Activated B cell treated with CpG ODN at 0.5 μM for 24 hours (primary cell): ENCODE measurements at regions not wholly inside any gene's neighbourhood (a gene's known extent, or its start where the extent isn't known, plus 50 kb on each side); places are given as distances from the start of the nearest gene placed in this dataset.
A peak's percentile ranks its signal among the peaks of the same experiment; 100 is the strongest.
"Not testable (repeated sequence)": the region's sequence is repeated elsewhere in the genome, so short reads cannot be mapped to it uniquely, and the experiment has no call there.

ENCODE experiments used
- ATAC-seq: fragments of 200-7000 bp; cut with Tn5 transposase; one replicate; pipeline ENCODE4 v1.10.0; 2021; ENCODE audit warnings: low read depth, mild to moderate bottlenecking, moderate library complexity
- CTCF ChIA-PET: fragments of 350-600 bp; sonication (Branson Sonifier 250); formaldehyde crosslinking; loops from one replicate; lab custom pipeline; 2021; ENCODE audit warnings: antibody characterized with exemption; lab: Charles Lee
- POLR2A ChIA-PET: fragments of 350-600 bp; sonication (Branson Sonifier 250); formaldehyde crosslinking; loops from one replicate; lab custom pipeline; 2021; ENCODE audit warnings: antibody characterized with exemption; lab: Charles Lee
- DNase-seq: peaks from one replicate; pipeline ENCODE4 v3.0.0; 2022
- H3K27ac Mint-ChIP-seq: one replicate; pipeline ENCODE4 v1.8.0; 2020; ENCODE audit warnings: mixed read lengths
- H3K27me3 Mint-ChIP-seq: one replicate; pipeline ENCODE4 v1.8.0; 2021; ENCODE audit warnings: mixed read lengths
- H3K36me3 Mint-ChIP-seq: one replicate; pipeline ENCODE4 v1.8.0; 2021; ENCODE audit warnings: low read depth, mixed read lengths
- H3K4me1 Mint-ChIP-seq: one replicate; pipeline ENCODE4 v1.8.0; 2021; ENCODE audit warnings: mixed read lengths
- H3K4me3 Mint-ChIP-seq: one replicate; pipeline ENCODE4 v1.8.0; 2020; ENCODE audit warnings: mild to moderate bottlenecking, mixed read lengths
- H3K9me3 Mint-ChIP-seq: one replicate; pipeline ENCODE4 v1.8.0; 2020; ENCODE audit warnings: mixed read lengths
- intact Hi-C: fragments of 100-400 bp; cut with micrococcal nuclease; formaldehyde crosslinking; loops from one replicate; pipeline ENCODE4 v1.15.1; 2024
- TF ChIP-seq, protein P1 (sequence below): fragments of 200-600 bp; IDR thresholded peaks from one replicate; pipeline ENCODE4 v1.8.0; 2022; ENCODE audit warnings: antibody characterized with exemption, mild to moderate bottlenecking

DNA sequence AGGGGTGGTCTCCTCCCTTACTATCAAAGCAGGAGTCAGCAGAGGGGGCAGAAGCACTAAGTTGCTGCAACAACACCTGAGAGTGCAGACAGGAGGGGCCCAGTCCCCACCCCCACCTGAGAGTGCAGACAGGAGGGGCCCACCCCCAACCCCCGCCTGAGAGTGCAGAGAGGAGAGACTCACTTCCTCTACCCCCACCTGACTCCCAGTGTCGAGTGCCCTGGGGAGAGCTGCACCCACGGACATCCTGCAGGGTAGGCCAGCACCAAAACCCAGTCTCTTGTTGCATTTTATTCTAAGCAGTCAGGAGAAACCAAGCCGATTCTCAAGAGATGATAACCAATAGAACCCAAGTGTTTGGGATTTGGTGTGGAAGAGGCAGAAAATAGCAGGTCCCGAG, 78.4 kb downstream of the NAPG start:
- no peak for DNase-seq
- no peaks in the 10 kb centered on the region for H3K27me3 Mint-ChIP-seq
- TF ChIP-seq, protein P1, sequence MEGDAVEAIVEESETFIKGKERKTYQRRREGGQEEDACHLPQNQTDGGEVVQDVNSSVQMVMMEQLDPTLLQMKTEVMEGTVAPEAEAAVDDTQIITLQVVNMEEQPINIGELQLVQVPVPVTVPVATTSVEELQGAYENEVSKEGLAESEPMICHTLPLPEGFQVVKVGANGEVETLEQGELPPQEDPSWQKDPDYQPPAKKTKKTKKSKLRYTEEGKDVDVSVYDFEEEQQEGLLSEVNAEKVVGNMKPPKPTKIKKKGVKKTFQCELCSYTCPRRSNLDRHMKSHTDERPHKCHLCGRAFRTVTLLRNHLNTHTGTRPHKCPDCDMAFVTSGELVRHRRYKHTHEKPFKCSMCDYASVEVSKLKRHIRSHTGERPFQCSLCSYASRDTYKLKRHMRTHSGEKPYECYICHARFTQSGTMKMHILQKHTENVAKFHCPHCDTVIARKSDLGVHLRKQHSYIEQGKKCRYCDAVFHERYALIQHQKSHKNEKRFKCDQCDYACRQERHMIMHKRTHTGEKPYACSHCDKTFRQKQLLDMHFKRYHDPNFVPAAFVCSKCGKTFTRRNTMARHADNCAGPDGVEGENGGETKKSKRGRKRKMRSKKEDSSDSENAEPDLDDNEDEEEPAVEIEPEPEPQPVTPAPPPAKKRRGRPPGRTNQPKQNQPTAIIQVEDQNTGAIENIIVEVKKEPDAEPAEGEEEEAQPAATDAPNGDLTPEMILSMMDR = no peak
- peak overlapping the region; percentile 36 for H3K27ac Mint-ChIP-seq
- ChIA-PET POLR2A (no interaction called here), CTCF (no interaction called here)
- peaks cover 20% of the 10 kb centered on the region for H3K9me3 Mint-ChIP-seq
- peaks cover 2% of the 10 kb centered on the region for H3K36me3 Mint-ChIP-seq
- no peak overlapping the region for H3K4me3 Mint-ChIP-seq
- intact Hi-C loops = no loop called here
- H3K4me1 Mint-ChIP-seq = peaks cover 3% of the 10 kb centered on the region
- no peak for ATAC-seq

DNA sequence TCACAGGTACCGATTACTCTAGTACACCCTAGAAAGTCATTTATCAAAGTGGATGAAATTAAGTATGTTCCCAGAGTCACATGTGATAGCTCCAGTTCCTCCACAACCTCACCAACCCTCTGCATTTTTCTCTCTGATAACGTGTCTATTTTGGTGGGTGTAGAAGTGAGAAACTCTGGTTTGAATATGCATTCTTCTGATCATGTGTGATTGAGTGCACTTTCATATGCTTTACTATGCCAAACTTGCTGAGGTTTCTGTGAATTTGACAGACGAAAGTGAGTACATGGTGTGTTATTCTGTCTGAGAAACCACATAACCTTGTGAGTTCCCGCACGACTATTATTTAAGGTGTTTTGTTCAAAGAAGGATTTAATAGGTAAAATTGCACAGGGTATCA, 81.1 kb downstream of the NAPG start:
- H3K4me1 Mint-ChIP-seq, intact Hi-C loops, H3K27ac Mint-ChIP-seq, H3K36me3 Mint-ChIP-seq, DNase-seq, H3K27me3 Mint-ChIP-seq, CTCF ChIA-PET, ATAC-seq, H3K4me3 Mint-ChIP-seq: not testable (repeated sequence)
- H3K9me3 Mint-ChIP-seq = peaks cover 16% of the 10 kb centered on the region
- POLR2A ChIA-PET = interaction anchor here (0.6 kb wide), 1 partner anchor 1627 kb away, joined by 3 read pairs; no protein-coding TSS in a partner anchor

DNA sequence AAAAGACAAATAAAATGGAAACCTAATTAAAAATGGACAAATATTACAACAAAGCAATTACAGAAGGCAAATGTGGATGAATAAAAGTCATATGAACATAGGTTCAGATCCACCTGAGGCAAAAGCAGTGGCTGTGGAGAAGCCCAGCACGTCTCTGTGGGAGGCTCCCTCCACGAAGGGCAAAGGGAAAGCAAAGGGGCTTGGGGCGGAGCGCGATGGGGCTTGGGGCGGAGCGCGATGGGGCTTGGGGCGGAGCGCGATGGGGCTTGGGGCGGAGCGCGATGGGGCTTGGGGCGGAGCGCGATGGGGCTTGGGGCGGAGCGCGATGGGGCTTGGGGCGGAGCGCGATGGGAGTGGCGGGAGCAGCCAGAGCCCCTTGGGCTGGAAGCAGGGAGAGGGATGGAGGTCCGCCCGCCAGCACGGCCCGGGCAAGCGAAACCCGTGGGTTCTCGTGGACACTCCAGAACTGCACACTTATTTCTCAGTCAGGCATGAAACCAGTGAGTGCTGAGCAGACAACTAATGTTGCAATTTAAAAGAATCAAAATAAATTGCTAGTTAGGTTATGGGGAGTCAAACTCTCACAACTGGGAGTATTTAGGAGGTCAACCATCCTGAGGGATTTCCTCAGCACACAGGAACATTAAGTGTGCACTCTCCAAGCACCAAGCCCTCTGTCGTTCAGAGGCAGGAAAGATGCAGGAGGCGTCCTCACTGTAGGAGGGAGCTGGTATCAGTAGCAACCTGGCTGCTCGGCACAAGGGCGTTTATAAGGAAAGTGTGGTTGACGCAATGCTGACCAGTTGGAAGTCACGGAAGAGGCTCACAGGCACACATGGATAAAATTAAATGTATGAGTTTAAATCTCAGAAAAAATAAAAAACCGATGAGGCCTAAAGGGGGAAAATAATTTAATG, 81.8 kb downstream of the NAPG start:
- CTCF ChIA-PET, POLR2A ChIA-PET, DNase-seq, H3K4me1 Mint-ChIP-seq, H3K36me3 Mint-ChIP-seq, intact Hi-C loops, H3K4me3 Mint-ChIP-seq, H3K27ac Mint-ChIP-seq, H3K27me3 Mint-ChIP-seq: not testable (repeated sequence)
- peaks cover 15% of the 10 kb centered on the region for H3K9me3 Mint-ChIP-seq
- peak; percentile 28 for ATAC-seq

DNA sequence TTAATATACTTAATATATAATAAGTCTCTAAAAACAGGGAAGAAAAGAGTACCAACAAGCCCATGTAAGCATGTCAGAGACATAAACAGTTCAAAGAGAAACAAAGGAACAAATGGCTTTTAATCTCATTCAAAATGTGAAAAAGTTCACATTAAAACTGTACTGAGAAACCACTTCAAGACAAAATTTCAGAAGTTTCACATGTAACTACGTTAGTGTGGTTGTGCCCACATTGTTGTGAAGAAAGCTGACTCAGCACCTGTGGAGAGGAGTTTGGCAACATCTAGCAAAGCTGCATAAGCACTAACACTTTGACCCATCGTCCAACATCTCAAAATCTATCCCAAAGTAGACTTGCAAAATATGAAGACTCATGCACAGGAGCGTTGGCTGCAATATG, 82.6 kb downstream of the NAPG start:
- H3K27ac Mint-ChIP-seq, H3K4me1 Mint-ChIP-seq, ATAC-seq, intact Hi-C loops, H3K36me3 Mint-ChIP-seq, CTCF ChIA-PET, POLR2A ChIA-PET, DNase-seq, H3K4me3 Mint-ChIP-seq, H3K9me3 Mint-ChIP-seq, H3K27me3 Mint-ChIP-seq: not testable (repeated sequence)

DNA sequence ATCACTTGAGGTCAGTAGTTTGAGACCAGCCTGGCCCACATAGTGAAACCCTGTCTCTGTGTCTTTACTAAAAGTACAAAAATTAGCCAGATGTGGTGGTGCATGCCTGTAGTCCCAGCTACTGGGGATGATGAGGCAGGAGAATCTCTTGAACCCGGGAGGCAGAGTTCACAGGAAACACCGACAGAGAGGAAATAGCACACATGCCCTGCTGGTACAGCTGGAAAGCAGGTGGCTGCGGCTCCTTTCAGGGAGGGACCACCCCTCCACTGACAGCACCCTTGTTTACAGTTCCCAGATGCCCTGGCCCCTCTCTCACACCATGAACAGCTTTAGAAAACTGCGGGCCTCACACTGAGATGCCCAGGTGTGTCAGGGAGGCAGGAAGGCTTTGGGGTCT, 83.2 kb downstream of the NAPG start:
- DNase-seq, H3K4me3 Mint-ChIP-seq, ATAC-seq, POLR2A ChIA-PET, CTCF ChIA-PET, H3K9me3 Mint-ChIP-seq, H3K27me3 Mint-ChIP-seq, intact Hi-C loops, H3K4me1 Mint-ChIP-seq, H3K36me3 Mint-ChIP-seq, H3K27ac Mint-ChIP-seq: not testable (repeated sequence)

DNA sequence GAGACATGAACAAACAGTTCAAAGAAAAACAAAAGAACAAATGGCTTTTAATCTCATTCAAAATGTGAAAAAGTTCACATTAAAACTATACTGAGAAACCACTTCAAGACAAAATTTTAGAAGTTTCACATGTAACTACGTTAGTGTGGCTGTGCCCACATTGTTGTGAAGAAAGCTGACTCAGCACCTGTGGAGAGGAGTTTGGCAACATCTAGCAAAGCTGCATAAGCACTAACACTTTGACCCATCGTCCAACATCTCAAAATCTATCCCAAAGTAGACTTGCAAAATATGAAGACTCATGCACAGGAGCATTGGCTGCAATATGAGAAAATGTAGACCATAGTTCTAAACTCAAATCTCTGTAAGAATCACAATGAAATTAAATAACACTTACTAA, 87.4 kb downstream of the NAPG start:
- DNase-seq, H3K36me3 Mint-ChIP-seq, H3K27me3 Mint-ChIP-seq, CTCF ChIA-PET, ATAC-seq, intact Hi-C loops, H3K27ac Mint-ChIP-seq, H3K9me3 Mint-ChIP-seq, H3K4me3 Mint-ChIP-seq, POLR2A ChIA-PET, H3K4me1 Mint-ChIP-seq: not testable (repeated sequence)

DNA sequence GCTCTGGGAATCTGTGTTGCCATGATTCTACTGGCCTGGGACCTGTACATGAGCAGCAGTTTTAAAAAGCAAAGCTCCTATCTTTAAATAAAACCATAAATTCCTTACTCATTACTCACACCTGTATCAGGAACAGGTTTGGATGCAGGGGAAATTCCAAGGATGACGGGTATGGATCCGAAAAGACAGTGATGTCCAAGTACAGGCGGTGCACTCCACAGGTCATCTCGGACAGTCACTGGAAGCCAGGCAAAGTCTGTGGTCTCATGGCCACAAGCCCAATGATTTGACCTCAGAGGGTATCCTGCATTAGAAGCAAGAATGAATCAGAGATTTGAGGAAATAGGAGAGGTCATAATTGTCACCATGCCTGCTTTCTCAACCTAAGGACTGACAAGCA, 90.9 kb downstream of the NAPG start:
- H3K27me3 Mint-ChIP-seq, H3K27ac Mint-ChIP-seq, H3K9me3 Mint-ChIP-seq, intact Hi-C loops, DNase-seq, CTCF ChIA-PET, H3K4me1 Mint-ChIP-seq, ATAC-seq, H3K4me3 Mint-ChIP-seq, POLR2A ChIA-PET, H3K36me3 Mint-ChIP-seq: not testable (repeated sequence)

DNA sequence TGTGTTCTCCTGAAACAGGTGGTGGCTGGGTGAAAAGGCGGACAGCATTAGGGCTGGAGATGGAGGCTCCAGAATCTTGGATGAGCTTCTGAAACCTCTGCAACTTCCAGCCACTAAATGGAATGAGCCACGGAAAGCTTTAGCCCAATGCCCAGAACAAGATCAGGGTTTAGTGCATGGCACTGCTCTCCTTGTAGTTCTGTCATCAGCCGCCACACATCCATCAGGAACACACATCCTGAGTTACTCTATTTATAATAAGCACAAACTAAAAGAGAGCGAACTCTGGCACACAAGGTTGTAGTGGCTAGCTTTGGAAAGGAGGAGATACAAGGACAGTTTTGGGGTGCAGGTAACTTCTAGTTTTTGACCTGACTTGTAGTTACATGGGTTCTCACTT, 93.0 kb downstream of the NAPG start:
- H3K27me3 Mint-ChIP-seq, H3K27ac Mint-ChIP-seq, CTCF ChIA-PET, DNase-seq, H3K9me3 Mint-ChIP-seq, H3K4me1 Mint-ChIP-seq, H3K4me3 Mint-ChIP-seq, H3K36me3 Mint-ChIP-seq, intact Hi-C loops, POLR2A ChIA-PET, ATAC-seq: not testable (repeated sequence)

DNA sequence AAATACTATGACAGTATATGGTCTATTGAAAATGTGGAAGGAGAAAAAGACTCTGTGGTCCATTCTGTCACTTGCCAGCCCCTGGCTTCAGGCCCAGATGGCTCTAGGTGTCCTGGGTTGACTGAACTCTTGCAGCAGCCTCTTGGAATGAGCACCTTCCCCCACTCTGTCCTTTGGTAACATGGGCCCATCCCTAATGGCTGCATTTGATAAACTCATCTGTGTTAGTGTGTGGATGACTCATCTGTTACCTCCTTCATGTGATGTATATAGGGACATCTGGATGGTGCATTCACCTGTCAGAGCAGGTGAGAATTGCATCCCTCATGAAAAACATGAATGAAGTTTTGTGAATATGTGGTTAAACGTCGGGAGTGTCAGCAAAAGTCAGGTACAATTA, 93.5 kb downstream of the NAPG start:
- H3K27me3 Mint-ChIP-seq, CTCF ChIA-PET, H3K27ac Mint-ChIP-seq, DNase-seq, ATAC-seq, POLR2A ChIA-PET, intact Hi-C loops, H3K4me1 Mint-ChIP-seq, H3K4me3 Mint-ChIP-seq, H3K9me3 Mint-ChIP-seq, H3K36me3 Mint-ChIP-seq: not testable (repeated sequence)

DNA sequence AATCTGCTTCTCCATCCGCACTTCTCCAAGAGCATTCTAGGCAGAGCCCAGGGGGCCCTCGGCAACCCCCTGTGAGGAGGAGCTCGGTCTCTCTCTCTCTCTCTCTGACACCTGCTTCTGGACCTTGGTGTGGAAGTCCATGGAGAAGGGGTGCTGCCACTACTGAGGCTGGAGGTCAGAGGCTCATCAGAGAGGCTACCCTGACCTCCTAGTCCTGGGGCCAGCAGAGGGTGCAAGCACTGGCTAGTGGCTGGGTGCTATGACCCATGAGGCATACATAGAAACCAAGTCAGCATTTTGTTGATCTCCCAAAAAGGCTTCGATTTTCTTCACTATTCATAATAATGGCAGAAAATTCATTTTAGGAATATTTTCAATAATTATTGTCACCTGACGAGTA, 94.0 kb downstream of the NAPG start:
- H3K4me3 Mint-ChIP-seq, CTCF ChIA-PET, H3K9me3 Mint-ChIP-seq, H3K36me3 Mint-ChIP-seq, H3K27ac Mint-ChIP-seq, ATAC-seq, H3K4me1 Mint-ChIP-seq, intact Hi-C loops, POLR2A ChIA-PET, DNase-seq, H3K27me3 Mint-ChIP-seq: not testable (repeated sequence)
